ENCODE measurements at regions not wholly inside any gene's neighbourhood (a gene's known extent, or its start where the extent isn't known, plus 50 kb on each side); places are given as distances from the start of the nearest gene placed in this dataset.

DNA sequence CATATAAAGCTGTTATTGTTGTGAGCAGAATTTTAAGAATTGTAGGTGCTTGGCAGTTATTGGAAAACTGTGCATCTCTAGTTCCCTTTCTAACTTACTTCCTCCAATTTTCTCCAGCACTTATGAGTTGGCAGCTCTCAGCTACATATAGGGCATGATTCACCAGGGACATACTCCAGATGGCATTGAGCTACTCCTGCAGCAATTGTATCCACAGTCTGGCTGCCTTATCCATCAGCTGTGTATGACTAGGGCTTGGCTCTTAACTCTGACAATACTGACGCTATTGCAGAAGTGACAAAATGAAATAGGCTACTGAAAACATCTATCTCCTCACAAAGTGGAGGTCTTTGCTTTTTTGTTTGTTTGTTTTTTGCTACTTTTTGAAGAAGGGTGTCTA lies 276.7 kb downstream of the POU4F1 start:
- Mint-ChIP-seq H3K9me3 (ENCODE audit: unreplicated experiment) (no peaks in the 10 kb centered on the region), H3K27me3 (ENCODE audit: insufficient read depth, unreplicated experiment) (no peaks in the 10 kb centered on the region), H3K4me3 (ENCODE audit: unreplicated experiment) (no peak overlapping the region), H3K27ac (ENCODE audit: low read depth, unreplicated experiment) (no peak overlapping the region), H3K36me3 (ENCODE audit: insufficient read depth, unreplicated experiment) (no peaks in the 10 kb centered on the region), H3K4me1 (ENCODE audit: insufficient read depth, unreplicated experiment) (peaks cover 10% of the 10 kb centered on the region)
- DNase-seq (ENCODE audit: unreplicated experiment) = peak; percentile 24
- TF ChIP-seq, protein P1, sequence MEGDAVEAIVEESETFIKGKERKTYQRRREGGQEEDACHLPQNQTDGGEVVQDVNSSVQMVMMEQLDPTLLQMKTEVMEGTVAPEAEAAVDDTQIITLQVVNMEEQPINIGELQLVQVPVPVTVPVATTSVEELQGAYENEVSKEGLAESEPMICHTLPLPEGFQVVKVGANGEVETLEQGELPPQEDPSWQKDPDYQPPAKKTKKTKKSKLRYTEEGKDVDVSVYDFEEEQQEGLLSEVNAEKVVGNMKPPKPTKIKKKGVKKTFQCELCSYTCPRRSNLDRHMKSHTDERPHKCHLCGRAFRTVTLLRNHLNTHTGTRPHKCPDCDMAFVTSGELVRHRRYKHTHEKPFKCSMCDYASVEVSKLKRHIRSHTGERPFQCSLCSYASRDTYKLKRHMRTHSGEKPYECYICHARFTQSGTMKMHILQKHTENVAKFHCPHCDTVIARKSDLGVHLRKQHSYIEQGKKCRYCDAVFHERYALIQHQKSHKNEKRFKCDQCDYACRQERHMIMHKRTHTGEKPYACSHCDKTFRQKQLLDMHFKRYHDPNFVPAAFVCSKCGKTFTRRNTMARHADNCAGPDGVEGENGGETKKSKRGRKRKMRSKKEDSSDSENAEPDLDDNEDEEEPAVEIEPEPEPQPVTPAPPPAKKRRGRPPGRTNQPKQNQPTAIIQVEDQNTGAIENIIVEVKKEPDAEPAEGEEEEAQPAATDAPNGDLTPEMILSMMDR (IDR thresholded peaks at IDR 0.05; ENCODE audit: unreplicated experiment) = no peak
- ChIA-PET POLR2A (interaction anchor here (0.6 kb wide), 1 partner anchor 138 kb away, joined by 3 read pairs; no protein-coding TSS in a partner anchor), CTCF (interaction anchor here (0.8 to 1.1 kb wide), 2 partner anchors 51 to 405 kb away, joined by 3 read pairs; no protein-coding TSS in a partner anchor)
- intact Hi-C loops (cut with micrococcal nuclease) = no loop called here
- BruUV-seq (replicated peaks) = no TSS peak

DNA sequence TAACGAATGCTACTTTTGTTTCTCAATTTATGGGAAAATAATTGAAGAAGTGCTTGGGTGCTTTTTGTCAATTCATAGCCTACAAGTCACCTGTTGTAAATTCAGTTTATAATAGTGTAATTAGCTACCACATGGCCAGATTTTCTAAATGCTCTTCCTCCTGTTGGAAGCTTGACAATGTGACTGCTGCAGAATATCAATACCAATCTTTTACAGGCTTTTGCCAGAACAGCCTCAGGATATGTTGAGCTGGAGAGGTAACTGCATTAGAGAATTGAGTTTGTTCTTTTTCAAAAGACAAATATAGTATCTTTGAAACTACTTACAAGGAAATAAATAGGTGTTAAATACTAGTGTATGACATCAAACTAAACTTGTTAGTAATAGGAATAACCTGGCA lies 277.8 kb downstream of the POU4F1 start:
- no peak overlapping the region for H3K27ac Mint-ChIP-seq (ENCODE audit: low read depth, unreplicated experiment)
- DNase-seq (ENCODE audit: unreplicated experiment) = no peak
- no peak overlapping the region for H3K4me3 Mint-ChIP-seq (ENCODE audit: unreplicated experiment)
- intact Hi-C loops (cut with micrococcal nuclease) = no loop called here
- H3K9me3 Mint-ChIP-seq (ENCODE audit: unreplicated experiment) = no peaks in the 10 kb centered on the region
- CTCF ChIA-PET = interaction anchor here (1.1 kb wide), 2 partner anchors 9 to 50 kb away, joined by 3 read pairs; no protein-coding TSS in a partner anchor
- POLR2A ChIA-PET = no interaction called here
- TF ChIP-seq, protein P1 (IDR thresholded peaks at IDR 0.05; ENCODE audit: unreplicated experiment) = no peak
- no peaks in the 10 kb centered on the region for H3K36me3 Mint-ChIP-seq (ENCODE audit: insufficient read depth, unreplicated experiment)
- BruUV-seq (replicated peaks) = no TSS peak
- no peaks in the 10 kb centered on the region for H3K27me3 Mint-ChIP-seq (ENCODE audit: insufficient read depth, unreplicated experiment)
- H3K4me1 Mint-ChIP-seq (ENCODE audit: insufficient read depth, unreplicated experiment) = peaks cover 10% of the 10 kb centered on the region

DNA sequence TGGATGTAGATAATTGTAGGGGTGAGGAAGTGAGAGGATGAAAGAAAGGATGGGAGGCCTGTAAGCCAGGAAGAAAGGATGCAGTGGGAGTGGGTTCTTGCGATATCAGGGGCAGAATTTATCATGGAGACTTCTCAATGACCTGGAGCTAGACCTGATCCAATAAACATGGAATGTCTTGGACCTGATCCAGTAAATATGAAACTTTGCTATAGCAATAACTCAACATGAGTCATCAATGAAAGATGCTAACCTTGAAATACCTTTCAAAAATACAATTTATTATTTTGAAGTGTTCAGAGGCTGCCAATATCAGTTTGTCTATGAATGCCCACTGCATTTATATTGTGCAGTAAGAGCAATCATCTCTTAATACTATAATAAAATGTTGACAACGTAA lies 279.5 kb downstream of the POU4F1 start:
- H3K4me1 Mint-ChIP-seq (ENCODE audit: insufficient read depth, unreplicated experiment) = peaks cover 10% of the 10 kb centered on the region
- intact Hi-C loops (cut with micrococcal nuclease) = loop anchor here (5.0 kb wide), 1 partner anchor 923 kb away; no protein-coding TSS in a partner anchor
- peak; percentile 50 for DNase-seq (ENCODE audit: unreplicated experiment)

DNA sequence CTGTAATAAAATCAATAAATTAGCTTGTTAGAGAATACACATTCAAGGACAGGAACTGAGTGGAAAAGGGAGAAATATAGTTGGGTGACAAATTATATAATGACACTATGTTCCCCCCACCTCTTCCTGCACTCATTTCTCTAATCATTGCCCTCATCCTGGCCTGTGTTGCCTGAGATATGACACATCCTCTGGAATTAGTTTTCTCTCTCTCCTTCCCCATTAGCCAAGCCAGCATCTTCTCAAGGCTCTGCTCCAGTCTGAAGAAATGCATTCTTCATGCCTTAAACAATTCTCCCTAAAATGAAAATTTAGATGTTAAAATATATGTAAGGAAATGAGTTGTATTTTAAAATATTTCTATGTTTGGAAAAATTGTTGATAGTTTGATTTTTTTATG lies 280.3 kb downstream of the POU4F1 start:
- TF ChIP-seq, protein P1 (IDR thresholded peaks at IDR 0.05; ENCODE audit: unreplicated experiment) = no peak
- no peaks in the 10 kb centered on the region for H3K9me3 Mint-ChIP-seq (ENCODE audit: unreplicated experiment)
- BruUV-seq (replicated peaks) = no TSS peak
- H3K36me3 Mint-ChIP-seq (ENCODE audit: insufficient read depth, unreplicated experiment) = no peaks in the 10 kb centered on the region
- peaks cover 10% of the 10 kb centered on the region for H3K4me1 Mint-ChIP-seq (ENCODE audit: insufficient read depth, unreplicated experiment)
- intact Hi-C loops (cut with micrococcal nuclease) = loop anchor here (5.0 kb wide), 1 partner anchor 924 kb away; no protein-coding TSS in a partner anchor
- no peak overlapping the region for H3K27ac Mint-ChIP-seq (ENCODE audit: low read depth, unreplicated experiment)
- no peaks in the 10 kb centered on the region for H3K27me3 Mint-ChIP-seq (ENCODE audit: insufficient read depth, unreplicated experiment)
- H3K4me3 Mint-ChIP-seq (ENCODE audit: unreplicated experiment) = no peak overlapping the region
- POLR2A ChIA-PET = interaction anchor here (0.5 to 1.0 kb wide), 2 partner anchors 656 to 1133 kb away, joined by 3 read pairs; no protein-coding TSS in a partner anchor
- DNase-seq (ENCODE audit: unreplicated experiment) = no peak
- CTCF ChIA-PET = no interaction called here

More for the DNA sequence above, 279.5 kb downstream of the POU4F1 start:
- TF ChIP-seq, protein P1 (IDR thresholded peaks at IDR 0.05; ENCODE audit: unreplicated experiment) = no peak
- Mint-ChIP-seq H3K4me3 (ENCODE audit: unreplicated experiment) (no peak overlapping the region), H3K36me3 (ENCODE audit: insufficient read depth, unreplicated experiment) (no peaks in the 10 kb centered on the region), H3K27me3 (ENCODE audit: insufficient read depth, unreplicated experiment) (no peaks in the 10 kb centered on the region), H3K9me3 (ENCODE audit: unreplicated experiment) (no peaks in the 10 kb centered on the region), H3K27ac (ENCODE audit: low read depth, unreplicated experiment) (no peak overlapping the region)
- ChIA-PET POLR2A (interaction anchor here (1.0 kb wide), 1 partner anchor 655 kb away, joined by 3 read pairs; no protein-coding TSS in a partner anchor), CTCF (interaction anchor here (0.6 kb wide), 1 partner anchor 559 kb away, joined by 3 read pairs; no protein-coding TSS in a partner anchor)
- no TSS peak for BruUV-seq (replicated peaks)
